ENCODE measurements at regions not wholly inside any gene's neighbourhood (a gene's known extent, or its start where the extent isn't known, plus 50 kb on each side); places are given as distances from the start of the nearest gene placed in this dataset.

DNA sequence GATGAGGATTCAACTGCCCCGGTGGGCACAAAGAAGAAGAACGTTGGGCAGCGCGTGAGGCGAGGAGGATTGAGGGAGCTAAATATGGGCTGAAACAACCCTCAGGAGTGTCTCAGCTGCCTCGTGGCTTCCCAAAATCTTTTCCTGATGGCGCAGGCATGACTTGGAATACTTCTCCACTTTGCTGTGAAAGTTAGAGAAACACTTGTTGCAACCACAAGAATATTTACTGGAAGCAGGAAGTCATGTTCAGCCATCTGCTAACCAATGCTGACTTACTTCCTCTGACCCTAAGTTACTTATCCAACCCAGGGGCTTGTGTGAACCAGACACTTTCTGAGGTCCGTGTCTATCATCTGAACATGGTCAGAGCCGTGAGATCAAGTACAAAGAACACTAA, 148.8 kb downstream of the ARL4C start:
- TF ChIP-seq, protein P1, sequence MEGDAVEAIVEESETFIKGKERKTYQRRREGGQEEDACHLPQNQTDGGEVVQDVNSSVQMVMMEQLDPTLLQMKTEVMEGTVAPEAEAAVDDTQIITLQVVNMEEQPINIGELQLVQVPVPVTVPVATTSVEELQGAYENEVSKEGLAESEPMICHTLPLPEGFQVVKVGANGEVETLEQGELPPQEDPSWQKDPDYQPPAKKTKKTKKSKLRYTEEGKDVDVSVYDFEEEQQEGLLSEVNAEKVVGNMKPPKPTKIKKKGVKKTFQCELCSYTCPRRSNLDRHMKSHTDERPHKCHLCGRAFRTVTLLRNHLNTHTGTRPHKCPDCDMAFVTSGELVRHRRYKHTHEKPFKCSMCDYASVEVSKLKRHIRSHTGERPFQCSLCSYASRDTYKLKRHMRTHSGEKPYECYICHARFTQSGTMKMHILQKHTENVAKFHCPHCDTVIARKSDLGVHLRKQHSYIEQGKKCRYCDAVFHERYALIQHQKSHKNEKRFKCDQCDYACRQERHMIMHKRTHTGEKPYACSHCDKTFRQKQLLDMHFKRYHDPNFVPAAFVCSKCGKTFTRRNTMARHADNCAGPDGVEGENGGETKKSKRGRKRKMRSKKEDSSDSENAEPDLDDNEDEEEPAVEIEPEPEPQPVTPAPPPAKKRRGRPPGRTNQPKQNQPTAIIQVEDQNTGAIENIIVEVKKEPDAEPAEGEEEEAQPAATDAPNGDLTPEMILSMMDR (conservative IDR thresholded peaks at IDR 0.05; ENCODE audit: low read depth in 2 of 2), result no peak
- no peak for TF ChIP-seq NANOG (IDR thresholded peaks at IDR 0.05; ENCODE audit: borderline replicate concordance)
- TF ChIP-seq EZH2 (IDR thresholded peaks at IDR 0.05; ENCODE audit: low read depth, unreplicated experiment), result no peak
- no peak for TF ChIP-seq POLR2AphosphoS5 (IDR thresholded peaks at IDR 0.05; ENCODE audit: low read depth)
- TF ChIP-seq EZH2phosphoT487 (IDR thresholded peaks at IDR 0.05; ENCODE audit: unreplicated experiment), result no peak
- no peak for TF ChIP-seq STAT1 (IDR thresholded peaks at IDR 0.05; ENCODE audit: unreplicated experiment)
- TF ChIP-seq JUNB (IDR thresholded peaks at IDR 0.05; ENCODE audit: unreplicated experiment), result no peak
- TF ChIP-seq, protein P2, sequence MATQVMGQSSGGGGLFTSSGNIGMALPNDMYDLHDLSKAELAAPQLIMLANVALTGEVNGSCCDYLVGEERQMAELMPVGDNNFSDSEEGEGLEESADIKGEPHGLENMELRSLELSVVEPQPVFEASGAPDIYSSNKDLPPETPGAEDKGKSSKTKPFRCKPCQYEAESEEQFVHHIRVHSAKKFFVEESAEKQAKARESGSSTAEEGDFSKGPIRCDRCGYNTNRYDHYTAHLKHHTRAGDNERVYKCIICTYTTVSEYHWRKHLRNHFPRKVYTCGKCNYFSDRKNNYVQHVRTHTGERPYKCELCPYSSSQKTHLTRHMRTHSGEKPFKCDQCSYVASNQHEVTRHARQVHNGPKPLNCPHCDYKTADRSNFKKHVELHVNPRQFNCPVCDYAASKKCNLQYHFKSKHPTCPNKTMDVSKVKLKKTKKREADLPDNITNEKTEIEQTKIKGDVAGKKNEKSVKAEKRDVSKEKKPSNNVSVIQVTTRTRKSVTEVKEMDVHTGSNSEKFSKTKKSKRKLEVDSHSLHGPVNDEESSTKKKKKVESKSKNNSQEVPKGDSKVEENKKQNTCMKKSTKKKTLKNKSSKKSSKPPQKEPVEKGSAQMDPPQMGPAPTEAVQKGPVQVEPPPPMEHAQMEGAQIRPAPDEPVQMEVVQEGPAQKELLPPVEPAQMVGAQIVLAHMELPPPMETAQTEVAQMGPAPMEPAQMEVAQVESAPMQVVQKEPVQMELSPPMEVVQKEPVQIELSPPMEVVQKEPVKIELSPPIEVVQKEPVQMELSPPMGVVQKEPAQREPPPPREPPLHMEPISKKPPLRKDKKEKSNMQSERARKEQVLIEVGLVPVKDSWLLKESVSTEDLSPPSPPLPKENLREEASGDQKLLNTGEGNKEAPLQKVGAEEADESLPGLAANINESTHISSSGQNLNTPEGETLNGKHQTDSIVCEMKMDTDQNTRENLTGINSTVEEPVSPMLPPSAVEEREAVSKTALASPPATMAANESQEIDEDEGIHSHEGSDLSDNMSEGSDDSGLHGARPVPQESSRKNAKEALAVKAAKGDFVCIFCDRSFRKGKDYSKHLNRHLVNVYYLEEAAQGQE (IDR thresholded peaks at IDR 0.05; ENCODE audit: unreplicated experiment), result no peak
- no peak for TF ChIP-seq ZNF114 (CRISPR knock-in tag; IDR thresholded peaks at IDR 0.05)
- TF ChIP-seq CREB1 (CRISPR knock-in tag; IDR thresholded peaks at IDR 0.05; ENCODE audit: low read depth), result no peak
- no peak for TF ChIP-seq ZNF331 (CRISPR knock-in tag; IDR thresholded peaks at IDR 0.05; ENCODE audit: low read depth)
- TF ChIP-seq, protein P3, sequence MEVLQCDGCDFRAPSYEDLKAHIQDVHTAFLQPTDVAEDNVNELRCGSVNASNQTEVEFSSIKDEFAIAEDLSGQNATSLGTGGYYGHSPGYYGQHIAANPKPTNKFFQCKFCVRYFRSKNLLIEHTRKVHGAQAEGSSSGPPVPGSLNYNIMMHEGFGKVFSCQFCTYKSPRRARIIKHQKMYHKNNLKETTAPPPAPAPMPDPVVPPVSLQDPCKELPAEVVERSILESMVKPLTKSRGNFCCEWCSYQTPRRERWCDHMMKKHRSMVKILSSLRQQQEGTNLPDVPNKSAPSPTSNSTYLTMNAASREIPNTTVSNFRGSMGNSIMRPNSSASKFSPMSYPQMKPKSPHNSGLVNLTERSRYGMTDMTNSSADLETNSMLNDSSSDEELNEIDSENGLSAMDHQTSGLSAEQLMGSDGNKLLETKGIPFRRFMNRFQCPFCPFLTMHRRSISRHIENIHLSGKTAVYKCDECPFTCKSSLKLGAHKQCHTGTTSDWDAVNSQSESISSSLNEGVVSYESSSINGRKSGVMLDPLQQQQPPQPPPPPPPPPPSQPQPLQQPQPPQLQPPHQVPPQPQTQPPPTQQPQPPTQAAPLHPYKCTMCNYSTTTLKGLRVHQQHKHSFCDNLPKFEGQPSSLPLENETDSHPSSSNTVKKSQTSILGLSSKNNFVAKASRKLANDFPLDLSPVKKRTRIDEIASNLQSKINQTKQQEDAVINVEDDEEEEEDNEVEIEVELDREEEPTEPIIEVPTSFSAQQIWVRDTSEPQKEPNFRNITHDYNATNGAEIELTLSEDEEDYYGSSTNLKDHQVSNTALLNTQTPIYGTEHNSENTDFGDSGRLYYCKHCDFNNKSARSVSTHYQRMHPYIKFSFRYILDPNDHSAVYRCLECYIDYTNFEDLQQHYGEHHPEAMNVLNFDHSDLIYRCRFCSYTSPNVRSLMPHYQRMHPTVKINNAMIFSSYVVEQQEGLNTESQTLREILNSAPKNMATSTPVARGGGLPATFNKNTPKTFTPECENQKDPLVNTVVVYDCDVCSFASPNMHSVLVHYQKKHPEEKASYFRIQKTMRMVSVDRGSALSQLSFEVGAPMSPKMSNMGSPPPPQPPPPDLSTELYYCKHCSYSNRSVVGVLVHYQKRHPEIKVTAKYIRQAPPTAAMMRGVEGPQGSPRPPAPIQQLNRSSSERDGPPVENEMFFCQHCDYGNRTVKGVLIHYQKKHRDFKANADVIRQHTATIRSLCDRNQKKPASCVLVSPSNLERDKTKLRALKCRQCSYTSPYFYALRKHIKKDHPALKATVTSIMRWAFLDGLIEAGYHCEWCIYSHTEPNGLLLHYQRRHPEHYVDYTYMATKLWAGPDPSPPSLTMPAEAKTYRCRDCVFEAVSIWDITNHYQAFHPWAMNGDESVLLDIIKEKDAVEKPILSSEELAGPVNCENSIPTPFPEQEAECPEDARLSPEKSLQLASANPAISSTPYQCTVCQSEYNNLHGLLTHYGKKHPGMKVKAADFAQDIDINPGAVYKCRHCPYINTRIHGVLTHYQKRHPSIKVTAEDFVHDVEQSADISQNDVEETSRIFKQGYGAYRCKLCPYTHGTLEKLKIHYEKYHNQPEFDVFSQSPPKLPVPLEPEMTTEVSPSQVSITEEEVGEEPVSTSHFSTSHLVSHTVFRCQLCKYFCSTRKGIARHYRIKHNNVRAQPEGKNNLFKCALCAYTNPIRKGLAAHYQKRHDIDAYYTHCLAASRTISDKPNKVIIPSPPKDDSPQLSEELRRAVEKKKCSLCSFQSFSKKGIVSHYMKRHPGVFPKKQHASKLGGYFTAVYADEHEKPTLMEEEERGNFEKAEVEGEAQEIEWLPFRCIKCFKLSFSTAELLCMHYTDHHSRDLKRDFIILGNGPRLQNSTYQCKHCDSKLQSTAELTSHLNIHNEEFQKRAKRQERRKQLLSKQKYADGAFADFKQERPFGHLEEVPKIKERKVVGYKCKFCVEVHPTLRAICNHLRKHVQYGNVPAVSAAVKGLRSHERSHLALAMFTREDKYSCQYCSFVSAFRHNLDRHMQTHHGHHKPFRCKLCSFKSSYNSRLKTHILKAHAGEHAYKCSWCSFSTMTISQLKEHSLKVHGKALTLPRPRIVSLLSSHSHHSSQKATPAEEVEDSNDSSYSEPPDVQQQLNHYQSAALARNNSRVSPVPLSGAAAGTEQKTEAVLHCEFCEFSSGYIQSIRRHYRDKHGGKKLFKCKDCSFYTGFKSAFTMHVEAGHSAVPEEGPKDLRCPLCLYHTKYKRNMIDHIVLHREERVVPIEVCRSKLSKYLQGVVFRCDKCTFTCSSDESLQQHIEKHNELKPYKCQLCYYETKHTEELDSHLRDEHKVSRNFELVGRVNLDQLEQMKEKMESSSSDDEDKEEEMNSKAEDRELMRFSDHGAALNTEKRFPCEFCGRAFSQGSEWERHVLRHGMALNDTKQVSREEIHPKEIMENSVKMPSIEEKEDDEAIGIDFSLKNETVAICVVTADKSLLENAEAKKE (CRISPR knock-in tag; IDR thresholded peaks at IDR 0.05), result no peak
- TF ChIP-seq, protein P4, sequence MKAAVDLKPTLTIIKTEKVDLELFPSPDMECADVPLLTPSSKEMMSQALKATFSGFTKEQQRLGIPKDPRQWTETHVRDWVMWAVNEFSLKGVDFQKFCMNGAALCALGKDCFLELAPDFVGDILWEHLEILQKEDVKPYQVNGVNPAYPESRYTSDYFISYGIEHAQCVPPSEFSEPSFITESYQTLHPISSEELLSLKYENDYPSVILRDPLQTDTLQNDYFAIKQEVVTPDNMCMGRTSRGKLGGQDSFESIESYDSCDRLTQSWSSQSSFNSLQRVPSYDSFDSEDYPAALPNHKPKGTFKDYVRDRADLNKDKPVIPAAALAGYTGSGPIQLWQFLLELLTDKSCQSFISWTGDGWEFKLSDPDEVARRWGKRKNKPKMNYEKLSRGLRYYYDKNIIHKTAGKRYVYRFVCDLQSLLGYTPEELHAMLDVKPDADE (IDR thresholded peaks at IDR 0.05), result no peak
